ENCODE measurements at regions not wholly inside any gene's neighbourhood (a gene's known extent, or its start where the extent isn't known, plus 50 kb on each side); places are given as distances from the start of the nearest gene placed in this dataset.
"Not testable (repeated sequence)": the region's sequence is repeated elsewhere in the genome, so short reads cannot be mapped to it uniquely, and the experiment has no call there.

- DNase-seq: no peak
These were observed 84.1 kb upstream of the MED13L start for GRCh38 chr12:116361414-116362223.

GRCh38 chr12:116365114-116365513 lies 87.6 kb upstream of the MED13L start:
- no peak for DNase-seq

GRCh38 chr12:116365606-116366455 lies 88.3 kb upstream of the MED13L start:
- no peak for DNase-seq

GRCh38 chr12:116366456-116366776 lies 88.9 kb upstream of the MED13L start:
- DNase-seq: no peak

GRCh38 chr12:116366824-116367223 lies 89.3 kb upstream of the MED13L start:
- DNase-seq: no peak

- DNase-seq: no peak
These were observed 91.0 kb upstream of the MED13L start for GRCh38 chr12:116368196-116369194.

GRCh38 chr12:116370004-116370404 lies 92.5 kb upstream of the MED13L start:
- DNase-seq: no peak

GRCh38 chr12:116370886-116371580 lies 93.5 kb upstream of the MED13L start:
- DNase-seq: no peak

GRCh38 chr12:116372815-116373214 lies 95.3 kb upstream of the MED13L start:
- no peak for DNase-seq

GRCh38 chr12:116373572-116374206 lies 96.2 kb upstream of the MED13L start:
- DNase-seq: no peak

GRCh38 chr12:116374207-116374606 lies 96.7 kb upstream of the MED13L start:
- no peak for DNase-seq

GRCh38 chr12:116375278-116375842 lies 97.9 kb upstream of the MED13L start:
- no peak for DNase-seq

GRCh38 chr12:116376354-116377193 lies 99.1 kb upstream of the MED13L start:
- no peak for DNase-seq

- not testable (repeated sequence) for DNase-seq
These were observed 99.7 kb upstream of the MED13L start for GRCh38 chr12:116377194-116377571.

GRCh38 chr12:116378002-116378401 lies 100.5 kb upstream of the MED13L start:
- DNase-seq: no peak

- no peak for DNase-seq
These were observed 102.6 kb upstream of the MED13L start for GRCh38 chr12:116380108-116380507.

GRCh38 chr12:116380740-116381139 lies 103.2 kb upstream of the MED13L start:
- not testable (repeated sequence) for DNase-seq

- no peak for DNase-seq
These were observed 103.8 kb upstream of the MED13L start for GRCh38 chr12:116381240-116381743.

- no peak for DNase-seq
These were observed 104.5 kb upstream of the MED13L start for GRCh38 chr12:116381744-116382685.

Measured in stimulated activated CD4-positive, alpha-beta T cell treated with anti-CD3 and anti-CD28 coated beads, Interleukin-4, amount 100 ng/mL, for 1 hour (primary cell).